PC-3 (cell line): ENCODE measurements at regions not wholly inside any gene's neighbourhood (a gene's known extent, or its start where the extent isn't known, plus 50 kb on each side); places are given as distances from the start of the nearest gene placed in this dataset.

ENCODE experiments used
- EZH2 ChIP-seq: fragments of 300-600 bp; sonication (generic); IDR thresholded peaks from one replicate; pipeline ENCODE4 v1.6.1; 2017; ENCODE audit warnings: antibody characterized with exemption, mild to moderate bottlenecking, low read length; ENCODE audit not compliant: unreplicated experiment
- TF ChIP-seq, protein P1 (sequence below): fragments of 300-600 bp; sonication (generic); conservative IDR thresholded peaks from 2 replicates; pipeline ENCODE4 v1.5.1; 2017; ENCODE audit warnings: antibody characterized with exemption, low read depth, mild to moderate bottlenecking, low read length

GRCh38 chr2:62315476-62315875 lies 119.6 kb downstream of the B3GNT2 start:
- TF ChIP-seq, protein P1, sequence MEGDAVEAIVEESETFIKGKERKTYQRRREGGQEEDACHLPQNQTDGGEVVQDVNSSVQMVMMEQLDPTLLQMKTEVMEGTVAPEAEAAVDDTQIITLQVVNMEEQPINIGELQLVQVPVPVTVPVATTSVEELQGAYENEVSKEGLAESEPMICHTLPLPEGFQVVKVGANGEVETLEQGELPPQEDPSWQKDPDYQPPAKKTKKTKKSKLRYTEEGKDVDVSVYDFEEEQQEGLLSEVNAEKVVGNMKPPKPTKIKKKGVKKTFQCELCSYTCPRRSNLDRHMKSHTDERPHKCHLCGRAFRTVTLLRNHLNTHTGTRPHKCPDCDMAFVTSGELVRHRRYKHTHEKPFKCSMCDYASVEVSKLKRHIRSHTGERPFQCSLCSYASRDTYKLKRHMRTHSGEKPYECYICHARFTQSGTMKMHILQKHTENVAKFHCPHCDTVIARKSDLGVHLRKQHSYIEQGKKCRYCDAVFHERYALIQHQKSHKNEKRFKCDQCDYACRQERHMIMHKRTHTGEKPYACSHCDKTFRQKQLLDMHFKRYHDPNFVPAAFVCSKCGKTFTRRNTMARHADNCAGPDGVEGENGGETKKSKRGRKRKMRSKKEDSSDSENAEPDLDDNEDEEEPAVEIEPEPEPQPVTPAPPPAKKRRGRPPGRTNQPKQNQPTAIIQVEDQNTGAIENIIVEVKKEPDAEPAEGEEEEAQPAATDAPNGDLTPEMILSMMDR = no peak
- TF ChIP-seq EZH2 = no peak
